ENCODE measurements at regions not wholly inside any gene's neighbourhood (a gene's known extent, or its start where the extent isn't known, plus 50 kb on each side); places are given as distances from the start of the nearest gene placed in this dataset.

DNA sequence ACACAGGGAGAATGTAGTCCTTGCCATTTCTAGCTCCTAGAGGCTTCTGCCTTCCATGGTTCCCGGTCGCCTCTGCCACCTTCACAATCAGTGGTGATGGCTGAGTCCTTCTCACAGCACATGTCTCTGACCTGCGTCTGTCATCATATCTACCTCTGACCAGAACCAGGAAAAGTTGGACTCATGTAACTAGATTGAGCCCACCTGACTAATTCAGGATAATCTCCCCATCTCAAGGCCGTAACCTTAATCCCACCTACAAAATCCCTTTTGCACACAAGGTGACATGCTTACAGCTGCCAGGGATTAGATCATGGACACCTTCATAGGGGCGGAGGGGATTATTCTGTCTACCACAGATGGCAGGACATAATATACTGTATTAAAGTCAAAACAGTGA, 375.6 kb downstream of the ICE1 start:
- no peak for DNase-seq (ENCODE audit: low read depth)

- no peak for DNase-seq (ENCODE audit: low read depth)
Observed at GRCh38 chr5:5795074-5795771, 372.7 kb downstream of the ICE1 start.

DNA sequence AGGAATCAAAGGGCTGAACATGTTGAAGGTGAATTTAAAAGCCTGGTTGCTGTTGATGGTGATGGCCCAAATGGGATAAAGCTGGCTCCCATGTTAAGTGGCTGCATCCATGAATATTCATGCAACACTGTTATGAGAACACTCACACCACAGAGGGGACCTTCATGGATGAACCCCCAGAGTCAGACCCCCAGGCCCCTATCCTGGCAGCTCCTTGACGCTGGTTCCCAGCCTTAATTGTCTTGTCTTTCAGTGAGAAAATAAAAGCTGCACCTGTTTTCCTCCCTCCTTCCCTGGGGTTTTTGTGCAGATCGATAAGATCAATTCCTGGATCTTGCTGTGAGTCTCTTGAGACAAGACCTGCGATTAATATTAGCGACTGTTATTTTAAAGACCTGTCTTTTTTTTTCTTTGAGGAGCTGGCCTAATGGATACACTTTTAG, 371.7 kb downstream of the ICE1 start:
- no peak for DNase-seq (ENCODE audit: low read depth)

GRCh38 chr5:5793242-5794117, 371.0 kb downstream of the ICE1 start:
- DNase-seq (ENCODE audit: low read depth): no peak

DNA sequence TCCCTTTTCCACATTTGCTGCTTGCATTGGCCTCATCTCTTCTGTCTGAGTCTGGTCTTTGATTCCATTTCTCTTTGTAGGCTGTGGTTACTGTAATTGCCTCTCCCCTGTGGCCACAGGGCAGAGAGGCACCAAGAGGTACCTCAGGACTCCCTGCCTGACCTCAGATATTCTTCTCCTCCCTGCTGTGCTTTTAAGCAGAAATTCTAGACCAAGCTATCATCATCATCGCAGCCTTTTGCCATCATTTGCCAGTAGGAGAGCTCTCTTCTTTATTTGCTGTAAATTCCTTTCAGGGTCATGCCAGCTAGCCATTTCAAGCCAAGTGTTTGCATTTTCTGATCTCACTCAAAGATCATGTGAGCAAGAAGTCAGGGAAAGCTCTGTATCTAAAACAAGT, 369.6 kb downstream of the ICE1 start:
- DNase-seq (ENCODE audit: low read depth): no peak

- DNase-seq (ENCODE audit: low read depth): no peak
Observed at GRCh38 chr5:5788793-5789192, 366.3 kb downstream of the ICE1 start.

GRCh38 chr5:5787373-5787772, 364.9 kb downstream of the ICE1 start:
- no peak for DNase-seq (ENCODE audit: low read depth)

DNA sequence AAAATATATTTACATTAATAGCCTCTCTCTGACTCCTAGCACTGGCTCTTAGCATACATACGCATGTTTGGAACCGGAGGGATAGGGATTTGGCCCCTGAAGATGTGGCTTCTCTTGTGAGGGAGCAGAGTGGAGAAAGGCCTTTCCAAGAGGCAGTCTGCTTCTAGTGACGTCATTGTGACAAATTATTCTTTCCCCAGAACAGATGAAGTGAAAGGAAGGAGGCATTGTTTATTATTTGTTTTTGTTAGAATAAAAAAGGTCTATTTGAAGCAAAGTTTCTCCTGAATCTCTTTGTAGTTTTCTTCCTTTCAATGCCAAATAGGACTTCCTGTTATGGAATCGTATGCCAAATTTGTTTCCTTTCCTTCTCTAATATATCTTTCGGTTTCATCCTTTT, 361.6 kb downstream of the ICE1 start:
- no peak for DNase-seq (ENCODE audit: low read depth)

DNA sequence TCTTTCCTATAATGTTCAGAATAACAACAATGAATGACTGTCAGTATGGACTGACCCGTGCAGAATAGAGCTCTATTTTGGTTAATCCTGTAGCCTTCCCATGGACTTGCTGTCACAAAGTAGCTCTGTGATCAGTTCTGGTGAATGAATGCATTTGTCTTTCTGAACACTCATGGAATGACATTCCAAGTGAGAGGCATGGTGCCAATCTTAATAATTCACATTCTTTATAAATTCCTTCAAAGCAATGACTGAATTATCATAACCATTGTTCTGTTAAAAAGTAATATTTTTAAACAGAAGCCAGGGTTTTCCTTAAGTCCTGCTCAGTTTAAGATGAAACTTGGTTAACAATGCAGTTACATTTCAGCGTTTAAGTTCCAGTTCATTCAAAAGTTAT, 360.5 kb downstream of the ICE1 start:
- no peak for DNase-seq (ENCODE audit: low read depth)

DNA sequence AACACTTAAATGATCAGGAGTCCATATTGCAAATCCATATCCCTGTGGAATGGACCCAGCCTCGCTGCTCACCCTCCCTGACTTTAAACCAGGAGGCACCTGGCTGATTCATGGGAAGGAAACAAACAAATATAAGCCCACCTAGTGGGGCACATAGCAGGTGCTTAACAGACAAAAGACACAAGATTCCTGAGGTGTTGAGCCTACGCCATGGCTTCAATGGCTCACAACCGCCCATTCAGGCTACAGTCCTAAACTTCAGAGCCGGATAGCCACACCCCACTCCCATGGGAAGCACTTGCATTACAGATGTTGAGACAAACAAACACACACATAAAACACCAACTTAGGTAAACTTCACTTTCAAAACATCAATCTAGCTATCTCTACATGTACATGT, 359.9 kb downstream of the ICE1 start:
- no peak for DNase-seq (ENCODE audit: low read depth)

DNA sequence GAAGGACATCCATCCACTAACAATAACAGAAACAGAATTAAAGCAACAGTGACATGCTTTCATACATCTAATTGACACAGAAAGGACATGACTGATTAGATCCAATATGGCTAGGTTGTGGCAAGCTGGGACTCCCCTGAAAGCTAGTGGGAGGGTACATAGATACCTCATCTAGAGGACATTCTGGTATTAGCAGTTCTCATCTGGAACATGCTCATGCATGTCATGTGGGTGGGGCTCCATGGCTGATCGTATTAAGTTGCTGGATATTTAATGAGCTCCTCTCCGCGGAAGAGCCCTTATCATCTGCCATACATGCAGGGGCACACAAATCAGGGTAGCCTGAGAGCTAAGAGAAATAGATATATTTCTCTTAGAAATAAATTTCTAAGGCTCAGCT, 358.9 kb downstream of the ICE1 start:
- no peak for DNase-seq (ENCODE audit: low read depth)

DNA sequence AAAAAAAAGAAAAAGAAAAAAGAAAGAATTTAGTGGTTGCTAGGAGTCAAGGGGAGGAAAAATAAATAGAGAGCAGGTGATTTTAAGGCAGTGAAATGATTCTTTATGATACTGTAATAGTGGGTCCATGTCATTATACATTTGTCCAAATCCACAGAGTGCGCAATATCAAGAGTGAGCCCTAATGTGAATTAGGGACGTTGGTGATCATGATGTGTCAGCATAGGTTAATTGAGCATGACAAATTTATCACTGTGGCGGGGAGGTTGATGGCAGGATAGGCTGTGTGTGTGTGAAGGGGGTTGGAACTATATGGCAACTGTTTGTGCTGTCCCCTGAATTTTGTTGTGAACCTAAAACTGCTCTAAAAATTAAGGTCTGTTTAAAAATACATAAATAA, 357.8 kb downstream of the ICE1 start:
- DNase-seq (ENCODE audit: low read depth): no peak

DNA sequence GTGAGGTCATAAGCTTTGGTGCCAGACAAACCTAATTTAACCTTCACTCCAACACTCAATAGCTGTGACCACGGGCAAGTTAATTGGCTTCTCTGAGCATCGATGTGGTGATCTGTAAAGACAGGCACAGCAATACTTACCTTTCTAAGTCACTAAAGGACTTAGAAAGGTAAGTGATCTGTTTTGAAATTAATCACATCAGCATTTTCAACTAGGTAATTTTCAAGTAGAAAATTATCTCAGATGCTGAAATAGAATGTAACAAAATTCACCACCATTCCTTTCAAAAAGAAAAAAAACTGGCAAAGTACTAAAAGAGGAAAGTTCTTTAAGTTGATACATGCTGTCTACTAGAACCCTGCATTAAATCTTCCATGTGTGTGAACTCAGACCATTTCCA, 354.5 kb downstream of the ICE1 start:
- no peak for DNase-seq (ENCODE audit: low read depth)

GRCh38 chr5:5772202-5772601, 349.7 kb downstream of the ICE1 start:
- no peak for DNase-seq (ENCODE audit: low read depth)

DNA sequence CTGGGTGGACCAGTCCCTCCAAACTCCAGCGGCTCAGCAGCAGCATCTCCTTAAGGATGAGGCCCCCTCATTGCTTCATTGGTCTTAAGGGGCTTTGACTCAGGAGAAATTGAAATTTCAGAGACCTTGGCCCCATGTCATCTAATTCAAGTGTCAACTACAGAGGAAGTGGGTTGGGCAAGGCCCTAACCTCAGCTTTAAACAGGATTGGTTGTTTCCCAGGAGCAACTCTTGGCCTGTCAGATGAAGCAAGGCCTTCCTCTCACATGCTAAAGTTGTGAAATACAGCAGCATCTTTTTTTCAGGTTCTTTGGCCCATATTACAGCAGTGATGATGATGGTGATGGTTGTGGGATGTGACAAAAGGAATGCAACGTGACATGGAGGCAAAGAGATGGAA, 348.3 kb downstream of the ICE1 start:
- DNase-seq (ENCODE audit: low read depth): no peak

DNA sequence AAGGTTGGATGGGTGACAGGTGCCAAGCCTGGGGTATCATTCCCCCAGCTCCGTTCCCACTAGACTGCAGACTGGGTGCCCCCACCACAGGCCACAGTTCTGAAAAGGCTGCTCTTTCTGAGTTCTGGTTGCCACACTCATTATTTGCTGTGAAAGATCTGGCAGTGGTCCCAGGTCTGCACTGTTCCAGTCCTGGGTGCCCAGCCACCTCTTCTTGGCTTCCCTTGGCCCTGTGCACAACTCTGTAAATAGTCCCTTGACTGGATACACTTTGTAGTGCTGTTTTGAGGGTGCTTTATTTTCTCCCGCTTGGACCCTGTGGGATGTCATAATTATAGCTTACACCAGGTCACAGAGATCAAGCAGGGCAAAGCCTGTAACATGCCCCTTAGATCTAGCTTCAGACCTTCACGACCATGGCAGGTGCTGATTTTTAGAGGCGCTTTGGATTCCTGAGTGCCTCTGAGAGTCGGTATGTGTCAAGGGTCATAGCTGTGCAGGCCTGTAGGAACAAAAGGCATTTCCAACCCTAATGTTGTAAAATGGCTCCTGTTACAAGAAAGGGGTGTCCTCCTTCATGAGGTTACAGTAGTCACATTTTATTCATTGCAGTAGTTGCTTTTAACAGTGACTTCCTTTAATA, 344.9 kb downstream of the ICE1 start:
- DNase-seq (ENCODE audit: low read depth): no peak

DNA sequence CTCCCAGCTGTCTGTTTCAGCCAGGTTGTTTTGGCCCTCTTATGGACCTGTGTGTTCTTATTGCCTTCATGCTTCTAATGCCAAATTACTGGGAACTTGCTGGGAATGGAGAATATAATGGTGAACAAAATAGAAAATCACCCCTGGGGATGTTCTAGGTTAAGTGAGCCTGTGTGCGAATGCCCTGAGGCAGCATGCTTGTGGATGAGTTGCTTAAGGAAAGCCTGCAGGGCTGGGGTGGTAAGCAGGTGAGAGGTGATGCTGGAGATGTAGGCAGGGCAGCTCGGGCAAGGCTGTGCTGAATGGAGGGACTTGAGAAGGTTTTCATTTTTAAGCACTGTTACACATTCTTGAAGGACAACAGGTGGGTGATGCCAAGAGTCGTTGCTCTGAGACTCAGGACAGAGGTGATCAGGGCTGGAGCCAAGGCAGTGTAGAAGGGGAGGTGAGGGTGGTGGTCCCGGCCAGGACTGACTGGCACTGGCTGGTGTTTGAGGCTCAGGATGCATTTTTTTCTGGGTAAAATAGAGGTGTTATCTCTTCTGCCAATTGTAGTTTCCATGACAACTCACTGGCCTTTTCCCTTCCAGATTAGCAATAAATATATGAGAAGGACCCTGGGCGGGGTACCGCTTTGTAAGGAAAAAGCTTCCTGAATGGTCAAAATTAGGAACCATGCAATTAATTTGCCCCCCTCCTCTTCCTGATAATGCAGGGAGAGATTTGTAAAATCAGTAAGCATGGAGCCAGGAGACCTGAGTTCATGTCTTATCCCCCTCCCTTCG, 342.8 kb downstream of the ICE1 start:
- no peak for DNase-seq (ENCODE audit: low read depth)

- DNase-seq (ENCODE audit: low read depth): no peak
Observed at GRCh38 chr5:5764246-5764645, 341.8 kb downstream of the ICE1 start.

DNA sequence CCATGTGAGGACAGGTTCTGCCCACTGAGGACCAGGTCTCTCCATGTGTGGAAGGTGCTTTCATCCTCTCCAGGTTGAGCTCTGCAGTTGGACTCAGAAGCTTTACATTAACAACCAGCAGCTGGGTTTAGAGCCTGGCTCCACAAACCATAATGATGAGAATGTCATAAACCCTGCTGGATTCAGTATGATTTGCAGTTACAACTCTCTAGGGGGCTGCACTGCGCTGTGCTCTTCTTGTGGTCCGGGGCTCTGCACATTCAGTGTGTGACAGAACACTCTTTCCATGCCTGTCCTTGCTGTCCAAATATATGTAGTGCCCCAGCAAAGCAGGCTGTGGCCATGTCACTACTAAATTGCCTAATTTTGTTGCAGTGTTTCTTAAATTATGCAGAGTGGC, 334.3 kb downstream of the ICE1 start:
- no peak for DNase-seq (ENCODE audit: low read depth)

DNA sequence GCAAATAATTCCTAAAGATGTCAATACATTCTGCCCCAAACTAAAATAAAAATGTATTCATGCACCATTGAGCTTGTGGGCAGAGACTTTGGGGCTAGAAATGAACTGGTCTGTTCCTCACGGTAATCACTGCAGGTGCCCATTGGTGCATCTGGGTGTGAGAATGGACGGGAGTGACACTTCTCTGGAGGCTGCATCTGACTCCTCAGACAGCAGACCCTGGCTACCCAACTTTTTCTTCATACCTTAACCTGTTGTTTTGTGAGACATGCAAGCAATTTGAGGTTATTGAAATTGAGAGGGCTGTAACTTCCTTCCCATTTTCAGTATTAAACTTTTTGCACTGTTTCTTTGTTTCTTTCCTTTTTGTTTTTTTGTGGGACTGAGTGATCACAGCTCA, 333.4 kb downstream of the ICE1 start:
- no peak for DNase-seq (ENCODE audit: low read depth)

DNA sequence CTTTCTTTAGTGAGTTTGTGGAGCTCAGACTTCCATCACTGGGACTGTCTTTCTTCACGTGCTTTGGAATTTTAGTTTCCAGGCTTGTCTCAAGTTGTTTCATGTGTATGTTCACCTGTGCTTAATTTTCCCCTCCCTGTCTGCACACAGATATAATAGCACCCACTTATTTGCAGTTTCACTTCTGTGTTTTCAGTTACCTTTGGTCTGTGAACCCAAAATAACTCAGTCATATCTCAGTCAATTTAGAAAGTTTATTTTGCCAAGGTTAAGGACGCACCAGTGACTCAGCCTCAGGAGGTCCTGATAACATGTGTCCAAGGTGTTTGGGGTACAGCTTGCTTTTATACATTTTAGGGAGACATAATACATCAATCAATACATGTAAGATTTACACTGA, 330.4 kb downstream of the ICE1 start:
- no peak for DNase-seq (ENCODE audit: low read depth)

- DNase-seq (ENCODE audit: low read depth): no peak
Observed at GRCh38 chr5:5751987-5752386, 329.5 kb downstream of the ICE1 start.

All from RPMI7951 (cell line).